GM13977 (cell line): ENCODE measurements at regions not wholly inside any gene's neighbourhood (a gene's known extent, or its start where the extent isn't known, plus 50 kb on each side); places are given as distances from the start of the nearest gene placed in this dataset.

Source experiments
- DNase-seq: peaks from one replicate; pipeline ENCODE4 v3.0.0; 2012; ENCODE audit warnings: low spot score
- in situ Hi-C: fragments of 300-500 bp; cut with MboI; formaldehyde crosslinking; loops from one replicate; pipeline ENCODE4 v1.12.0; 2022; ENCODE audit warnings: low sequenced_read_pairs, low pct_unique_long_range_greater_than_20kb, mixed read lengths, inconsistent platforms; ENCODE audit not compliant: unreplicated experiment
- TF ChIP-seq, protein P1 (sequence below): IDR thresholded peaks from 2 replicates; pipeline ENCODE4 v1.5.1; 2012; ENCODE audit warnings: mild to moderate bottlenecking, control low read depth; ENCODE audit not compliant: insufficient read depth; ENCODE audit errors: extremely low read depth, missing control alignments

GRCh38 chr9:81522716-81523551 is 166.4 kb downstream of the TLE1 start:
- no peak for DNase-seq

DNA sequence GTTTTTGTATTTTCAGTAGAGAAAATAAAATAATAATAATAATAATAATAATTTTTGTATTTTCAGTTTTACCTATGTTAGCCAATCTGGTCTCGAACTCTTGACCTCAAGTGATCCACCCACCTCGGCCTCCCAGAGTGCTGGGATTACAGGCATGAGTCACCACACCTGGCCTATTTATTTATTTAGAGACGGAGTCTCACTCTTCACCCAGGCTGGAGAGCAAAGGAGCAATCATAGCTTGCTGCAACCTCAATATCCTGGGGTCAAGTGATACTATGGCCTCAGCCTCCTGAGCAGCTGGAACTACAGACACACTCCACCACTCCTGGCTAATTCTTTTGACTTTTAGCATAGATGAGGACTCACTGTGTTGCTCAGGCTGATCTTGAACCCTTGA is 167.5 kb downstream of the TLE1 start:
- TF ChIP-seq, protein P1, sequence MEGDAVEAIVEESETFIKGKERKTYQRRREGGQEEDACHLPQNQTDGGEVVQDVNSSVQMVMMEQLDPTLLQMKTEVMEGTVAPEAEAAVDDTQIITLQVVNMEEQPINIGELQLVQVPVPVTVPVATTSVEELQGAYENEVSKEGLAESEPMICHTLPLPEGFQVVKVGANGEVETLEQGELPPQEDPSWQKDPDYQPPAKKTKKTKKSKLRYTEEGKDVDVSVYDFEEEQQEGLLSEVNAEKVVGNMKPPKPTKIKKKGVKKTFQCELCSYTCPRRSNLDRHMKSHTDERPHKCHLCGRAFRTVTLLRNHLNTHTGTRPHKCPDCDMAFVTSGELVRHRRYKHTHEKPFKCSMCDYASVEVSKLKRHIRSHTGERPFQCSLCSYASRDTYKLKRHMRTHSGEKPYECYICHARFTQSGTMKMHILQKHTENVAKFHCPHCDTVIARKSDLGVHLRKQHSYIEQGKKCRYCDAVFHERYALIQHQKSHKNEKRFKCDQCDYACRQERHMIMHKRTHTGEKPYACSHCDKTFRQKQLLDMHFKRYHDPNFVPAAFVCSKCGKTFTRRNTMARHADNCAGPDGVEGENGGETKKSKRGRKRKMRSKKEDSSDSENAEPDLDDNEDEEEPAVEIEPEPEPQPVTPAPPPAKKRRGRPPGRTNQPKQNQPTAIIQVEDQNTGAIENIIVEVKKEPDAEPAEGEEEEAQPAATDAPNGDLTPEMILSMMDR, result no peak
- in situ Hi-C loops, result no loop called here
- DNase-seq, result no peak

More at GRCh38 chr9:81522716-81523551, 166.4 kb downstream of the TLE1 start:
- in situ Hi-C loops, result no loop called here
- TF ChIP-seq, protein P1, result no peak

- in situ Hi-C loops, result no loop called here
- TF ChIP-seq, protein P1, result no peak
Measured at GRCh38 chr9:81519816-81520495, 169.4 kb downstream of the TLE1 start.

GRCh38 chr9:81517954-81518353 is 171.4 kb downstream of the TLE1 start:
- DNase-seq, result no peak
- TF ChIP-seq, protein P1, result no peak
- in situ Hi-C loops, result no loop called here

More at GRCh38 chr9:81519816-81520495, 169.4 kb downstream of the TLE1 start:
- no peak for DNase-seq

DNA sequence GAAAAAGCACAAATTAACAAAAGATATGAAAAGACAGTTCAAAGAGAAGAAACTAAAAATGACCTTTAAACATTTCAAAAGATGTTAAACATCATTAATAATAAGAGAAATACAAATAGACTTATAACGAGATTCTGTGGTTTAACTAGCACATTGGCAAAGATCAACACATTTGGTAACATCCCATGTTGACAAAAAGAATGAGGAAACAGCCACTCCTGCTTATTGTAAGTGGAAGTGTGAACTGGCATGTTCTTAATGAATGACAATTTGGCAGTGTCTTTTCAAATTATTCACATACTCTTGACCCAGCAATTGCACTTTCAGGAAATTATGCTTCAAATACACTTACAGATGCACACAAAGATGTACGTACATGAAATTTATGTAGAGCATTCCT is 176.3 kb downstream of the TLE1 start:
- in situ Hi-C loops, result no loop called here
- TF ChIP-seq, protein P1, result no peak
- no peak for DNase-seq

DNA sequence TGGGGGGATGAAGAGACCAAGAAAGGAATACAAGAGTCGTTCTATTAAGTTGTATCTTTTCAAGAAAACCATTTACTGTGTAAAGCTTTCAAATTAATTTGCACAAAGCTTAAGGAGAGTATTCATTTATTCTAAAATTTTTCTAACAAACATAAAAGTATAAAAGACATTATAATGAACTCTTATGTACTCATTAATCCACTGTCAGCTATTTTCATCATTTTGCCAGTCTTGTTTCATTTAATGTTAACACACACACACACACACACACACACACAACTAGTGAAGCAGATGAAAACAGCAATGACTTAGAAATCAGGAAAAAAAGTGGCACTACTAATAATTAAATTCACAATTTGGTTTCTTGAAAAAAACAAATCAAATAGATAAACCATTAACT is 176.7 kb downstream of the TLE1 start:
- TF ChIP-seq, protein P1, result no peak
- in situ Hi-C loops, result no loop called here
- no peak for DNase-seq
